ENCODE measurements at regions not wholly inside any gene's neighbourhood (a gene's known extent, or its start where the extent isn't known, plus 50 kb on each side); places are given as distances from the start of the nearest gene placed in this dataset.

DNA sequence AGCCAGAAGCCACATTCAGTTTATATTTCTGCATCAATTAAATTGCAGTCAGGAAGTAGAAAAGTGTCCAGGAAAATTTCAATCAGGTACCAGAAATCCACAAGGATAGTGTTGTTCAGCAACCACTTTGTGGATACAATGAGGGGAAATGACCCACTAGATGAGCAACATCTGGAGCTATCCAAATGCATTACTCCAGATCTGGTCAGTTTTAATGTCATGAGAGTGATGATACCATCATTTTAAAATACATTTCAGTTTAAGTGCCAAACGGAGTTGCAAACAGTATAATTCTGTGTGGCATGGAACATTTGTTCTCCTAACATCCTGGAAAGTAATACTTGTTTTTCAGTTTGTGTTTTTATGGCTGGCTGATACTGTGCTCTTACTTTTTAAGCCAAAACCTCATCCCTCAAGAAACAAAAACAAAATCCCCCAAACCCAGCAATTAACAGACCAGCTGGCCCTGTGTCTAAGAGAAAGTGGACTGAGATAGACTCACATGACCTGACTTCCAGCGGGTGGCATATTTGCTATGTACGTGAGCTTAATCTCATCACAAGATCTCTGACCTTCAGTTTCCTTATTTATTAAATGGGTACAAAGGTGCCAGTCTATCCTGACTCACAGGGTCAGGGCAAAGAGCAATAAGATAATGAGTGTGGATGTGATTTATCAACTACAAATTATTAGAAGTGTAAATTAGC is 58.8 kb upstream of the CNKSR3 start:
- Histone ChIP-seq H3K27me3 (ENCODE audit: control insufficient read depth in 3 of 3, insufficient read depth in 3 of 3, low read length in 2 of 3) (no peaks in the 10 kb centered on the region), H3K4me1 (ENCODE audit: control insufficient read depth in 5 of 5, insufficient read depth in 5 of 5, low read length in 5 of 5) (peaks cover 0 to 18% (median 0%) of the 10 kb centered on the region in 5 donors), H3K9ac (ENCODE audit: insufficient read depth in 1 of 2, low read length in 2 of 2) (no peak overlapping the region), H3K9me3 (ENCODE audit: control insufficient read depth in 4 of 4, insufficient read depth in 3 of 4, low read length in 3 of 4) (peaks cover 0 to 2% (median 0%) of the 10 kb centered on the region in 4 donors), H3K27ac (ENCODE audit: low read depth in 1 of 2, low read length in 1 of 2) (no peak overlapping the region), H3K36me3 (ENCODE audit: control insufficient read depth in 4 of 4, insufficient read depth in 4 of 4, low read length in 4 of 4) (no peaks in the 10 kb centered on the region), H3K4me3 (no peak overlapping the region)
- TF ChIP-seq, protein P1, sequence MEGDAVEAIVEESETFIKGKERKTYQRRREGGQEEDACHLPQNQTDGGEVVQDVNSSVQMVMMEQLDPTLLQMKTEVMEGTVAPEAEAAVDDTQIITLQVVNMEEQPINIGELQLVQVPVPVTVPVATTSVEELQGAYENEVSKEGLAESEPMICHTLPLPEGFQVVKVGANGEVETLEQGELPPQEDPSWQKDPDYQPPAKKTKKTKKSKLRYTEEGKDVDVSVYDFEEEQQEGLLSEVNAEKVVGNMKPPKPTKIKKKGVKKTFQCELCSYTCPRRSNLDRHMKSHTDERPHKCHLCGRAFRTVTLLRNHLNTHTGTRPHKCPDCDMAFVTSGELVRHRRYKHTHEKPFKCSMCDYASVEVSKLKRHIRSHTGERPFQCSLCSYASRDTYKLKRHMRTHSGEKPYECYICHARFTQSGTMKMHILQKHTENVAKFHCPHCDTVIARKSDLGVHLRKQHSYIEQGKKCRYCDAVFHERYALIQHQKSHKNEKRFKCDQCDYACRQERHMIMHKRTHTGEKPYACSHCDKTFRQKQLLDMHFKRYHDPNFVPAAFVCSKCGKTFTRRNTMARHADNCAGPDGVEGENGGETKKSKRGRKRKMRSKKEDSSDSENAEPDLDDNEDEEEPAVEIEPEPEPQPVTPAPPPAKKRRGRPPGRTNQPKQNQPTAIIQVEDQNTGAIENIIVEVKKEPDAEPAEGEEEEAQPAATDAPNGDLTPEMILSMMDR (IDR thresholded peaks at IDR 0.05; ENCODE audit: control extremely low read depth, extremely low read depth) = no peak
- 53 to 63% methylated on average over 3 of the region's 3 CpGs for WGBS, 2 donors
- ATAC-seq (ENCODE audit: insufficient read depth, low FRiP score) = no peak
- peak in 2 of 3 donors; percentile 48 to 58 for DNase-seq

DNA sequence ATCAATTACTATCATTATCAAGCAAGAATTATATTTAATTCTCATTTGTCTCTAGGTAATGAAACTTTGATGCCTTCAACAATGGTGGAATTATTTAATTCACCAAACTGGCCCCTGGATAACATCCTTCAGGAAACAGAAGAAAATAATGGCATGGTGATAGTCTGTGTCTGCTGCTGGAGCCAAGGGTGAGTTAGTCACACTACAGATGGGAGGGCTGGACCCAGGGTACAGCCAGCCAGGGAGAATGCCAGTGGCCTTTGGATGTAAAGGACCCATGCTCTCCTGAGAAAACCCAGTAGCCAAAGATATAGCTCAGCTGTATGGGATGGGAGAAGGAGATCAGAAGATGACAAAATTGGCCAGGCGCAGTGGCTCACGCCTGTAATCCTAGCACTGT is 60.0 kb upstream of the CNKSR3 start:
- no peaks in the 10 kb centered on the region for H3K36me3 ChIP-seq (ENCODE audit: control insufficient read depth in 4 of 4, insufficient read depth in 4 of 4, low read length in 4 of 4)
- no peaks in the 10 kb centered on the region for H3K27me3 ChIP-seq (ENCODE audit: control insufficient read depth in 3 of 3, insufficient read depth in 3 of 3, low read length in 2 of 3)
- H3K27ac ChIP-seq (ENCODE audit: low read depth in 1 of 2, low read length in 1 of 2) = no peak overlapping the region
- no peak overlapping the region for H3K9ac ChIP-seq (ENCODE audit: insufficient read depth in 1 of 2, low read length in 2 of 2)
- H3K4me3 ChIP-seq = no peak overlapping the region
- peaks cover 0 to 2% (median 0%) of the 10 kb centered on the region in 4 donors for H3K9me3 ChIP-seq (ENCODE audit: control insufficient read depth in 4 of 4, insufficient read depth in 3 of 4, low read length in 3 of 4)
- no peak for ATAC-seq (ENCODE audit: insufficient read depth, low FRiP score)
- H3K4me1 ChIP-seq (ENCODE audit: control insufficient read depth in 5 of 5, insufficient read depth in 5 of 5, low read length in 5 of 5) = peaks cover 0 to 18% (median 0%) of the 10 kb centered on the region in 5 donors
- DNase-seq = no peak
- 98 to 100% methylated on average over 2 of the region's 2 CpGs for WGBS, 2 donors
- TF ChIP-seq, protein P1 (IDR thresholded peaks at IDR 0.05; ENCODE audit: control extremely low read depth, extremely low read depth) = no peak

DNA sequence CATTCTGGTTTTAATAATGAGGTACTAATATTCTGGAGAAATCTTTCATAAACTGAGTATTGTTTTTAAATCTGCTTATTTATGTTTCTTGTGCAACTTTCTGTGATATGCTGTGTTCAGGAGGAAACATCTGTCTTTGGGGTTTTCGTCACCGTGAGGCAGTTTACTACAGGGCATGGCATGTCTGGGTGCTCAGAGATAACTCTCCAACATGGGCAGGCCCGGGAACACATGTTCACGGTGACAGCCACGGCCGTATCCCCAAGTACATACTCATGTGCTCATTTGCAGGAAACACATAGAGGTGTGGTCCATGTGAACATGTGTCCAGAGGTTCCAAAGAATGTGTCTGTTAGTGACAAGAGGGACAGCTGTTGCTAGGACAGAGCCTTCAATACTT is 62.1 kb upstream of the CNKSR3 start:
- no peak overlapping the region for H3K4me3 ChIP-seq

More for the DNA sequence above, 62.1 kb upstream of the CNKSR3 start:
- H3K9me3 ChIP-seq (ENCODE audit: control insufficient read depth in 4 of 4, insufficient read depth in 3 of 4, low read length in 3 of 4) = no peaks in the 10 kb centered on the region
- no peak for ATAC-seq (ENCODE audit: insufficient read depth, low FRiP score)
- H3K4me1 ChIP-seq (ENCODE audit: control insufficient read depth in 5 of 5, insufficient read depth in 5 of 5, low read length in 5 of 5) = peaks cover 0 to 18% (median 2%) of the 10 kb centered on the region in 5 donors
- 21 to 43% methylated on average over 6 of the region's 6 CpGs for WGBS, 2 donors
- peak in 2 of 3 donors; percentile 59 to 78 for DNase-seq
- no peaks in the 10 kb centered on the region for H3K27me3 ChIP-seq (ENCODE audit: control insufficient read depth in 3 of 3, insufficient read depth in 3 of 3, low read length in 2 of 3)
- H3K9ac ChIP-seq (ENCODE audit: insufficient read depth in 1 of 2, low read length in 2 of 2) = no peak overlapping the region
- TF ChIP-seq, protein P1 (IDR thresholded peaks at IDR 0.05; ENCODE audit: control extremely low read depth, extremely low read depth) = no peak
- no peak overlapping the region for H3K27ac ChIP-seq (ENCODE audit: low read depth in 1 of 2, low read length in 1 of 2)
- no peaks in the 10 kb centered on the region for H3K36me3 ChIP-seq (ENCODE audit: control insufficient read depth in 4 of 4, insufficient read depth in 4 of 4, low read length in 4 of 4)
